OCI-LY3 (cell line): ENCODE measurements at regions not wholly inside any gene's neighbourhood (a gene's known extent, or its start where the extent isn't known, plus 50 kb on each side); places are given as distances from the start of the nearest gene placed in this dataset.

ENCODE experiments used
- H2AFZ ChIP-seq: fragments of 200-600, 300-600 bp; shearing (Covaris generic); 2 replicates; pipeline ENCODE4 v1.6.0; 2014; ENCODE audit warnings: antibody characterized with exemption, low read depth, low read length
- H3K27ac ChIP-seq: fragments of 200-600, 300-600 bp; sonication (generic); 2 replicates; pipeline ENCODE4 v1.5.1; 2014; ENCODE audit warnings: mild to moderate bottlenecking, low read length, moderate library complexity, mixed read lengths
- H3K27me3 ChIP-seq: fragments of 200-600, 300-600 bp; sonication (generic); 2 replicates; pipeline ENCODE4 v1.6.1; 2014; ENCODE audit warnings: low read depth, low read length, mixed read lengths
- H3K36me3 ChIP-seq: fragments of 200-600, 300-600 bp; sonication (generic); replicated peaks from 2 replicates; pipeline ENCODE3; 2014; ENCODE audit warnings: low read depth, low read length, mixed read lengths
- H3K4me1 ChIP-seq: fragments of 300-600, 200-600 bp; sonication (generic); 2 replicates; pipeline ENCODE4 v1.6.1; 2014; ENCODE audit warnings: low read length, mixed read lengths
- H3K4me2 ChIP-seq: fragments of 200-600, 300-600 bp; sonication (generic); 2 replicates; pipeline ENCODE4 v1.6.1; 2014; ENCODE audit warnings: low read length, mixed read lengths
- H3K4me3 ChIP-seq: fragments of 300-600, 200-600 bp; sonication (generic); 2 replicates; pipeline ENCODE4 v1.5.1; 2014; ENCODE audit warnings: antibody characterized with exemption, mild to moderate bottlenecking, low read length, moderate library complexity
- H3K79me2 ChIP-seq: fragments of 300-600, 200-600 bp; shearing (Covaris generic); 2 replicates; pipeline ENCODE4 v1.6.1; 2014; ENCODE audit warnings: mild to moderate bottlenecking, low read length, mixed read lengths
- H3K9ac ChIP-seq: fragments of 300-600, 200-600 bp; shearing (Covaris generic); 2 replicates; pipeline ENCODE4 v1.6.0; 2014; ENCODE audit warnings: mild to moderate bottlenecking, low read length, moderate library complexity
- H3K9me3 ChIP-seq: fragments of 200-600, 300-600 bp; shearing (Covaris generic); 2 replicates; pipeline ENCODE4 v1.6.1; 2014; ENCODE audit warnings: low read length, mixed read lengths; ENCODE audit not compliant: insufficient read depth
- H4K20me1 ChIP-seq: fragments of 200-600, 300-600 bp; sonication (generic); 2 replicates; pipeline ENCODE4 v1.6.1; 2016; ENCODE audit warnings: low read length, mixed read lengths; ENCODE audit not compliant: insufficient read depth
- EZH2phosphoT487 ChIP-seq: fragments of 200-600 bp; shearing (Covaris generic); IDR thresholded peaks from 2 replicates; pipeline ENCODE4 v1.6.1; 2018; ENCODE audit warnings: antibody characterized with exemption, mixed run types, low read depth
- TF ChIP-seq, protein P1 (sequence below): fragments of 200-600, 300-600 bp; sonication (generic); IDR thresholded peaks from 2 replicates; pipeline ENCODE4 v1.5.1; 2014; ENCODE audit warnings: antibody characterized with exemption, low read length, low read depth

DNA sequence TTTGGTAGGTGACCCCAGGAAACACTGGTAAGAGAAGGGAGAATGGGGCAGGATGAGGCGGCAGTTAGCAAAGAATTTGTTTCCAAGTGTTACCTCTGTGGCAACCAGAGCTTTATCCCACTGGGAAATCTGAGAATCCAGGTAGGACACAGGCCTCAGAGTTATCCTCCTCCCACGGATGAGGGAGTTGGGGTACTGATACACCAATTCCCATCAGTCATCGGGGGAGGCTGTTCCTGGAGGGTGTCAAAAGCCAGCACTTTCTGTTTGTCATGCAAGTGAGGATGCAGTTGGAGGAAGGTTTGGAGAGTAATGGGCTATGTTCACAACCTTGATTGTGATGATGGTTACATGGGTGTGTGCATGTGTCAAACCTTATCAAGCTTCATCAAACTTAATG lies 221.2 kb upstream of the SFSWAP start:
- Histone ChIP-seq H3K27ac (no peak overlapping the region), H3K36me3 (no peaks in the 10 kb centered on the region), H3K9ac (no peak overlapping the region), H3K79me2 (no peaks in the 10 kb centered on the region), H3K4me1 (no peaks in the 10 kb centered on the region), H4K20me1 (no peaks in the 10 kb centered on the region), H3K4me2 (no peak overlapping the region), H3K9me3 (no peaks in the 10 kb centered on the region), H3K4me3 (no peak overlapping the region), H2AFZ (no peak overlapping the region), H3K27me3 (peaks cover 25% of the 10 kb centered on the region)
- TF ChIP-seq EZH2phosphoT487, result no peak
- TF ChIP-seq, protein P1, sequence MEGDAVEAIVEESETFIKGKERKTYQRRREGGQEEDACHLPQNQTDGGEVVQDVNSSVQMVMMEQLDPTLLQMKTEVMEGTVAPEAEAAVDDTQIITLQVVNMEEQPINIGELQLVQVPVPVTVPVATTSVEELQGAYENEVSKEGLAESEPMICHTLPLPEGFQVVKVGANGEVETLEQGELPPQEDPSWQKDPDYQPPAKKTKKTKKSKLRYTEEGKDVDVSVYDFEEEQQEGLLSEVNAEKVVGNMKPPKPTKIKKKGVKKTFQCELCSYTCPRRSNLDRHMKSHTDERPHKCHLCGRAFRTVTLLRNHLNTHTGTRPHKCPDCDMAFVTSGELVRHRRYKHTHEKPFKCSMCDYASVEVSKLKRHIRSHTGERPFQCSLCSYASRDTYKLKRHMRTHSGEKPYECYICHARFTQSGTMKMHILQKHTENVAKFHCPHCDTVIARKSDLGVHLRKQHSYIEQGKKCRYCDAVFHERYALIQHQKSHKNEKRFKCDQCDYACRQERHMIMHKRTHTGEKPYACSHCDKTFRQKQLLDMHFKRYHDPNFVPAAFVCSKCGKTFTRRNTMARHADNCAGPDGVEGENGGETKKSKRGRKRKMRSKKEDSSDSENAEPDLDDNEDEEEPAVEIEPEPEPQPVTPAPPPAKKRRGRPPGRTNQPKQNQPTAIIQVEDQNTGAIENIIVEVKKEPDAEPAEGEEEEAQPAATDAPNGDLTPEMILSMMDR, result no peak

DNA sequence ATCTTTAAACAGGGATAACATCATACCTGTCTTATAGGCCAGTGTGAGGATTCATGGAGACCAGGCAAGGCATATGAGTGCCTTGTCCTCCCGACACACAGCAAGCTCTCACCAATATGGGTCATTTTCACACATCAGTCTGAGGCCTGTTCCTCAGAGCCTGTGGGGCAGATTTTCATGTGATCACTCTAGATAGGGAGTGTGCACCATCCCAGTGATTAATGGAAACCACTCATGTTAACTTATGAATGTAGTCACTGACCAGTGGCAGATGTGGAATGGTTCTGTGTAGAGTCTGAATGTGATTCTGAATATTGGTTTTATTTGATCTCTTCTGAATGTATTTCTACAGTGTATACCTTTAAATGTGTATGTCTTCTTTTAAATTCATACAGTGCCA lies 219.7 kb upstream of the SFSWAP start:
- no peak for TF ChIP-seq EZH2phosphoT487
- Histone ChIP-seq H3K79me2 (no peaks in the 10 kb centered on the region), H3K4me3 (no peak overlapping the region), H4K20me1 (no peaks in the 10 kb centered on the region), H3K4me1 (no peaks in the 10 kb centered on the region), H3K9ac (no peak overlapping the region), H2AFZ (no peak overlapping the region), H3K27ac (no peak overlapping the region), H3K27me3 (peaks cover 18% of the 10 kb centered on the region), H3K36me3 (no peaks in the 10 kb centered on the region), H3K4me2 (no peak overlapping the region), H3K9me3 (no peaks in the 10 kb centered on the region)

GRCh38 chr12:131491916-131492490 lies 218.9 kb upstream of the SFSWAP start:
- no peaks in the 10 kb centered on the region for H3K36me3 ChIP-seq
- no peak overlapping the region for H3K4me3 ChIP-seq
- no peaks in the 10 kb centered on the region for H3K79me2 ChIP-seq
- TF ChIP-seq, protein P1, result no peak
- no peak for TF ChIP-seq EZH2phosphoT487
- no peaks in the 10 kb centered on the region for H3K4me1 ChIP-seq
- H4K20me1 ChIP-seq, result no peaks in the 10 kb centered on the region
- no peak overlapping the region for H3K9ac ChIP-seq
- H3K9me3 ChIP-seq, result no peaks in the 10 kb centered on the region
- no peak overlapping the region for H3K27ac ChIP-seq
- no peak overlapping the region for H3K4me2 ChIP-seq
- H2AFZ ChIP-seq, result no peak overlapping the region
- H3K27me3 ChIP-seq, result peaks cover 11% of the 10 kb centered on the region; the same call in 1 of the 2 replicates

GRCh38 chr12:131493068-131493826 lies 217.6 kb upstream of the SFSWAP start:
- Histone ChIP-seq H3K9me3 (no peaks in the 10 kb centered on the region), H3K9ac (no peak overlapping the region), H2AFZ (no peak overlapping the region), H3K4me2 (no peak overlapping the region), H4K20me1 (no peaks in the 10 kb centered on the region), H3K79me2 (no peaks in the 10 kb centered on the region), H3K27me3 (0 out of 2 replicates have a peak, but pooled peaks cover 3% of the 10 kb centered on the region), H3K4me1 (no peaks in the 10 kb centered on the region), H3K27ac (no peak overlapping the region), H3K36me3 (no peaks in the 10 kb centered on the region), H3K4me3 (no peak overlapping the region)
- no peak for TF ChIP-seq EZH2phosphoT487
- TF ChIP-seq, protein P1, result no peak
